Gastroesophageal sphincter (tissue), 4 donors: ENCODE measurements at regions not wholly inside any gene's neighbourhood (a gene's known extent, or its start where the extent isn't known, plus 50 kb on each side); places are given as distances from the start of the nearest gene placed in this dataset.
"Not testable (repeated sequence)": the region's sequence is repeated elsewhere in the genome, so short reads cannot be mapped to it uniquely, and the experiment has no call there.

Experiments
- ATAC-seq: fragments of 150-250 bp; one replicate; pipeline ENCODE4 v1.9.1; 2016; ENCODE audit warnings: mild to moderate bottlenecking, moderate library complexity
- H3K27ac ChIP-seq, 4 donors: fragments of 200-600 bp; sonication (generic) in 3 of 4; 1 replicate in 3 of 4; 2 replicates in 1 of 4; pipeline ENCODE4 v1.5.1; 2016 to 2019
- H3K27me3 ChIP-seq: fragments of 200-600 bp; sonication (generic); one replicate; pipeline ENCODE4 v1.5.1; 2019
- H3K36me3 ChIP-seq, 2 donors: fragments of 200-600 bp; sonication (generic); one replicate each; pipeline ENCODE4 v1.5.1; 2019; ENCODE audit warnings: control low read depth in 1 of 2
- H3K4me1 ChIP-seq, 3 donors: fragments of 200-600 bp; sonication (generic); 1 replicate in 2 of 3; 2 replicates in 1 of 3; pipeline ENCODE4 v1.5.1; 2016 to 2019; ENCODE audit warnings: control low read depth in 2 of 3
- H3K4me3 ChIP-seq, 2 donors: fragments of 200-600 bp; sonication (generic); one replicate each; pipeline ENCODE4 v1.5.1; 2019; ENCODE audit warnings: mild to moderate bottlenecking in 1 of 2, moderate library complexity in 1 of 2
- H3K9me3 ChIP-seq, 3 donors: fragments of 200-600 bp; sonication (generic); one replicate each; pipeline ENCODE4 v1.5.1; 2017 to 2019; ENCODE audit warnings: control low read depth in 2 of 3
- EP300 ChIP-seq: sonication (generic); formaldehyde crosslinking; IDR thresholded peaks from one replicate; pipeline ENCODE4 v1.6.1; 2017; ENCODE audit warnings: antibody characterized with exemption, mild to moderate bottlenecking
- POLR2A ChIP-seq, 2 donors: fragments of 450-650 bp; IDR thresholded peaks; one replicate each; pipeline ENCODE4 v1.6.1; 2017; ENCODE audit warnings: antibody characterized with exemption in 2 of 2, mild to moderate bottlenecking in 2 of 2, moderate library complexity in 1 of 2
- POLR2AphosphoS5 ChIP-seq: sonication (generic); formaldehyde crosslinking; IDR thresholded peaks from one replicate; pipeline ENCODE4 v1.6.1; 2017; ENCODE audit warnings: antibody characterized with exemption
- WGBS, 2 donors: methylation state at CpG; one replicate each; pipeline ENCODE4 v1.1.5; 2018; ENCODE audit warnings: low coverage in 1 of 2; 5-methylcytosine and 5-hydroxymethylcytosine counted together
- TF ChIP-seq, protein P1 (sequence below), 4 experiments: fragments of 200-600 bp in 2 of 4; fragments of 450-650 bp in 2 of 4; sonication (generic) in 1 of 4; IDR thresholded peaks; one replicate each; pipeline ENCODE4 v1.5.1; 2017 to 2019; ENCODE audit warnings: antibody characterized with exemption in 4 of 4, mild to moderate bottlenecking in 2 of 4, moderate library complexity in 2 of 4

DNA sequence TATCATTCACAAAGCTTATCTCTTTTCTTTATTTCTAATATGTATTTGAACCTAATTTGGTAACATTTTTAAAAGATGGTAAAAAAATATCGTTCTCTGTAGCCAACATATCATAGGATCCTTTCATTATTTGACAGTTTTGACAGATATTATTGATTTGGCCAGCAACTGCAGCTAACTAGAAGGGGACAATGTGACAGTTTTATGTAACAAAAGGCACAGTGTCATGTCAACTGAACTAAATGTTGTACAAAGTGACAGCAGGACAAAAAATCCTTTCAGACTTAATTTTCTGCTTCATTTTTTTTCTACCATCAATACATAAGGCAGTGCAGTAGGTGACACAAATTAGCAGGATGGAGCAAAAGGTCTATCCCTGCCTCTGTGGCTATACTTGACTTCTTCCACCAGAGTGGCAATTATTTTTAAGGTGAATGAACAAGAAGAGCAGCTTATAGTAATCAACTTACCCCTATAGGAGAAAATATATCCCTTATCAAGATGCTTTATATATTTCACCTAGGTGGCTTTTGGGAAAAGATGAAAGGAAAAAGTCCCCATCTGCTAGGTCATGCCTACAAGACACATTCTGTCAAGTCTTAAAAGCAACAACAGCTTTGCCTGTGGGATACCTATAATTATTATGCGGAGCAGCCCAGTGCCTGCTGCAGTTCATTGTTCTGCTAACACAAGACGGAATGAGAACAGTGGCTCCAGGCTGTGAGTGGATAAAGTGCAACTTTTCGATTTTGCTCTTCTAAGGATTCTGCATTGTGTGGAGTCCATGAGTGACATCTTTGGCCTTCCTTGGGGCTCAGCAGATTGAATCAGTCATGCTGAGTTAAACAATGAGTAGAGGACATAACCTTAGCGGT lies 694.9 kb downstream of the ISL1 start:
- WGBS, 2 donors = 55 to 56% methylated on average over 5 of the region's 5 CpGs
- H3K9me3 ChIP-seq = no peaks in the 10 kb centered on the region
- H3K27me3 ChIP-seq = no peaks in the 10 kb centered on the region
- ATAC-seq = no peak
- TF ChIP-seq POLR2AphosphoS5 = no peak
- TF ChIP-seq, protein P1, sequence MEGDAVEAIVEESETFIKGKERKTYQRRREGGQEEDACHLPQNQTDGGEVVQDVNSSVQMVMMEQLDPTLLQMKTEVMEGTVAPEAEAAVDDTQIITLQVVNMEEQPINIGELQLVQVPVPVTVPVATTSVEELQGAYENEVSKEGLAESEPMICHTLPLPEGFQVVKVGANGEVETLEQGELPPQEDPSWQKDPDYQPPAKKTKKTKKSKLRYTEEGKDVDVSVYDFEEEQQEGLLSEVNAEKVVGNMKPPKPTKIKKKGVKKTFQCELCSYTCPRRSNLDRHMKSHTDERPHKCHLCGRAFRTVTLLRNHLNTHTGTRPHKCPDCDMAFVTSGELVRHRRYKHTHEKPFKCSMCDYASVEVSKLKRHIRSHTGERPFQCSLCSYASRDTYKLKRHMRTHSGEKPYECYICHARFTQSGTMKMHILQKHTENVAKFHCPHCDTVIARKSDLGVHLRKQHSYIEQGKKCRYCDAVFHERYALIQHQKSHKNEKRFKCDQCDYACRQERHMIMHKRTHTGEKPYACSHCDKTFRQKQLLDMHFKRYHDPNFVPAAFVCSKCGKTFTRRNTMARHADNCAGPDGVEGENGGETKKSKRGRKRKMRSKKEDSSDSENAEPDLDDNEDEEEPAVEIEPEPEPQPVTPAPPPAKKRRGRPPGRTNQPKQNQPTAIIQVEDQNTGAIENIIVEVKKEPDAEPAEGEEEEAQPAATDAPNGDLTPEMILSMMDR (IDR thresholded peaks at IDR 0.05) = no peak
- TF ChIP-seq POLR2A (IDR thresholded peaks at IDR 0.05) = no peak
- TF ChIP-seq EP300 = no peak
- H3K4me3 ChIP-seq = no peak overlapping the region
- no peak overlapping the region for H3K27ac ChIP-seq
- no peaks in the 10 kb centered on the region for H3K36me3 ChIP-seq
- no peaks in the 10 kb centered on the region for H3K4me1 ChIP-seq

DNA sequence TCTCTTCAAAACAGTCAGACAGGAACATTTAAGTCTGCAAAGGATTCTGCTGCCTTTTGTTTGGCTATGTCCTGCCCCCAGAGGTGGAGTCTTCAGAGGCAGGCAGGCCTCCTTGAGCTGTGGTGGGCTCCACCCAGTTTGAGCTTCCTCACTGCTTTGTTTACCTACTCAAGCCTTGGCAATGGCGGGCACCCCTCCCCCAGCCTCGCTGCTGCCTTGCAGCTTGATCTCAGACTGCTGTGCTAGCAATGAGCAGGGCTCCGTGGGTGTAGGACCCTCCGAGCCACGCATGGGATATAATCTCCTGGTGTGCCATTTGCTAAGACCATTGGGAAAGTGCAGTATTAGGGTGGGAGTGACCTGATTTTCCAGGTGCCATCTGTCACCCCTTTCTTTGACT lies 685.4 kb upstream of the ITGA1 start:
- not testable (repeated sequence) for H3K27me3 ChIP-seq, ATAC-seq, H3K36me3 ChIP-seq, H3K4me1 ChIP-seq, H3K27ac ChIP-seq, H3K4me3 ChIP-seq
- WGBS, 2 donors = no CpG with 5 or more reads among the region's 5 CpGs
- peaks cover 0 to 13% (median 0%) of the 10 kb centered on the region in 3 donors for H3K9me3 ChIP-seq

DNA sequence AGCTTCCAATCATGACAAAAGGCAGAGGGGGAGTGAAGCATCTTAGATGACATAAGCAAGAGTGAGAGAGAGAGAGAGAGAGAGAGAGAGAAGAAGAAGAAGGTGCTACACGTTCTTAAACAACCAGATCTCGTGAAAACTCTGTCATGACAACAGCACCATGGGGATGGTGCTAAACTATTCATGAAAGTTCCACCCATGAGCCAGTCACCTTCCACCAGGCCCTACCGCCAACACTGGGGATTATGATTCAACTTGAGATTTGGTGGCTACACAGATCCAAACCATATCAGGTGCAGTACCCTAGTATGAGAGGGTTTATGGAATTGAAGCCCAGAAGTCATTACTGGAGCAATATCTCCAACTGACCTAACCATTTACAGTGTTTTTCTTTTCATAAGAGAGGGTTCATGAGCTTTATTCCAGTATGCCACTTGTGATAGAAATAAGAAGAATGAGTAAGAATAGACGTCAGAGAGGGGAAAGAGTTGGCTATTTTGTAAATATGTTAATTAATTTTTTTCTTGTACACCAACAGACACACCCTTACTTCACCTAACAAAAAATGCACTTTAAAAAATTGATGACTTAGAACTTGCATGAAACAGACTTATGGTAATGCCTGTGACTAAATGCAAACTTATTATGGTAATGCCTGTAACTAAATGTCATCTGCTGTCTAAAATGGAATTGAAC lies 680.4 kb upstream of the ITGA1 start:
- ATAC-seq = no peak
- H3K27me3 ChIP-seq = no peaks in the 10 kb centered on the region
- peaks cover 0 to 9% (median 0%) of the 10 kb centered on the region in 3 donors for H3K9me3 ChIP-seq
- TF ChIP-seq POLR2A (IDR thresholded peaks at IDR 0.05) (no peak), POLR2AphosphoS5 (no peak), EP300 (no peak)
- TF ChIP-seq, protein P1 (IDR thresholded peaks at IDR 0.05) = no peak
- WGBS, 2 donors = 78 to 83% methylated on average over 2 to 4 of the region's 4 CpGs
- no peak overlapping the region for H3K27ac ChIP-seq
- no peaks in the 10 kb centered on the region for H3K36me3 ChIP-seq
- no peaks in the 10 kb centered on the region for H3K4me1 ChIP-seq
- no peak overlapping the region for H3K4me3 ChIP-seq

DNA sequence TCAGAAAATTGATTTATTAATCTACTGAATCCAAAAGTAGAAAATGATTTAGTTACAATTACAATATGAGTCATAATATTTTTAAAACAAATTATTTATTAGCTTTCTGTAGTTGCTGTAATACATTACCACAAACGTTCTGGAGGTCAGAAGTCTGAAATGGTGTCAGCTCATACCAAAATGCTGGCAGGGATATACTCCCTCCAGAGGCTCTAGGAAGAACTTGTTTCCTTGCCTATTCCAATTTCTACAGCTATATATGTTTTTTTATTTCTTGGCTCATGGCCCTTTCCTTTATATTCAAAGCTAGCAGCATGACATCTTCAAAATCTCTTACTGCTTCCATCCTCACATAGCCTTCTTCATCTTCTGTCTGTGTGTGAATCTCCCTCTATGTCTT lies 667.9 kb upstream of the ITGA1 start:
- TF ChIP-seq EP300 (no peak), POLR2AphosphoS5 (no peak), POLR2A (IDR thresholded peaks at IDR 0.05) (no peak)
- TF ChIP-seq, protein P1 (IDR thresholded peaks at IDR 0.05) = no peak
- 10 to 12% methylated on average over 1 of the region's 1 CpG for WGBS, 2 donors
- Histone ChIP-seq H3K4me3 (no peak overlapping the region), H3K27ac (no peak overlapping the region), H3K4me1 (no peaks in the 10 kb centered on the region), H3K27me3 (no peaks in the 10 kb centered on the region), H3K36me3 (no peaks in the 10 kb centered on the region), H3K9me3 (no peaks in the 10 kb centered on the region)
- ATAC-seq = no peak

DNA sequence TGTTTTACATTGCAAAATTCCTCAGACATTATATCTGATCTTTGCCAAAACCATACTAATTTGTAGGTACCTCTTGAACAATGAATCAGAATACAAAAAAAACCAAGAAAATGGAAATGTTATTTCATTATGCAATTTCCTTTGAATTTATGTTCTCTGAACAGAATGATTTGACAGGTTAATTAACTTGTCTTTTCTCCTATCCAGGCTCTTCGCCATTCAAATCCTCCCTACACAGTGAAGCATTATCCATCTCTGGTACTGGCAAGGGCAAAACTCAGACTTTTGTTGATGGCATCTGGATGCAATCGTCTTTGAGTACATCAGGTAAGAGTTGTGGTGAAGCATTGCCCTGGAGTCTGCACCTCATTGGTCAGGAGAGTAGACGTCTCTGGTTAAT lies 655.7 kb upstream of the ITGA1 start:
- Histone ChIP-seq H3K27ac (no peak overlapping the region), H3K4me1 (no peaks in the 10 kb centered on the region), H3K4me3 (no peak overlapping the region), H3K36me3 (no peaks in the 10 kb centered on the region), H3K9me3 (no peaks in the 10 kb centered on the region), H3K27me3 (no peaks in the 10 kb centered on the region)
- TF ChIP-seq POLR2A (IDR thresholded peaks at IDR 0.05) (no peak), EP300 (no peak), POLR2AphosphoS5 (no peak)
- TF ChIP-seq, protein P1 (IDR thresholded peaks at IDR 0.05) = no peak
- WGBS, 2 donors = 79 to 85% methylated on average over 2 of the region's 3 CpGs
- no peak for ATAC-seq
